ENCODE measurements at regions not wholly inside any gene's neighbourhood (a gene's known extent, or its start where the extent isn't known, plus 50 kb on each side); places are given as distances from the start of the nearest gene placed in this dataset.
A peak's percentile ranks its signal among the peaks of the same experiment; 100 is the strongest.

DNA sequence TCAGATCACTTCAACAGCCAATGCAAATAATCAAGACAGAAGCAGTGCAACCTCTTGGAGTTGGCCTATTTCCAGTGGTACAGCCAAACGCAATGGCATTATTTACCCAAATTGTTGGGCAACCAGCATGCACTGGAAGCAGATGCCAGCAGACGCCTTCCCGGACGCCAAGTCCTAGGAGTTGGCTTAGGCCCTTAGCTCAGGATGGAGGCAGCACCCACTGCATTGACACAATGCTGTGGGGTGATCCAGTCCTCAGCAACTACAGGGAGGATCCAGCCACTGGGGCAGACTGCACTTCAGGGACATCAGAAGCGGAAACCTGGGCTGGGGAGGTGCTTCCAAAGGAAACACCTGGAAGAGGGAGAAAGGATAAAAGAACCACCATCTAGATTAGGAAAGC lies 290.4 kb downstream of the FAM43A start:
- peak; percentile 63 for DNase-seq

DNA sequence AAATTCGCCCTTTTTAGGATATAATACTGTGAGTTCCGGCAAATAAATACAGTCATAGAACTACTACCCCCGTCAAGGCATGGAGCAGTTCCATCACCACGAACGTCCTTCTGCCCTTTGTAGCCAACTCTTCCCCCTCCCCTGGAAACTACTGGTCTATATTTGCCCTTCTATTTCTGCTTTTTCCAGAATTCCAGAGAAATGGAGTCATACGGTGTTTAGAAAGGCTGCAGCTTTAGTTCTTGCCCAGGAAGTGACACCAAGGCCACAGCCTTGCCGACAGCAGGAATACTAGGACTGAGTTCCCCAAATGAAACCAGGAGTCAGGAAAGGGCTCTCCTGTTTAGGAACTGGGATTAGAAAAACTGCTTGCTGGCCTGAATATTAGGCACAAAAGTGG lies 291.2 kb downstream of the FAM43A start:
- no peak for DNase-seq

DNA sequence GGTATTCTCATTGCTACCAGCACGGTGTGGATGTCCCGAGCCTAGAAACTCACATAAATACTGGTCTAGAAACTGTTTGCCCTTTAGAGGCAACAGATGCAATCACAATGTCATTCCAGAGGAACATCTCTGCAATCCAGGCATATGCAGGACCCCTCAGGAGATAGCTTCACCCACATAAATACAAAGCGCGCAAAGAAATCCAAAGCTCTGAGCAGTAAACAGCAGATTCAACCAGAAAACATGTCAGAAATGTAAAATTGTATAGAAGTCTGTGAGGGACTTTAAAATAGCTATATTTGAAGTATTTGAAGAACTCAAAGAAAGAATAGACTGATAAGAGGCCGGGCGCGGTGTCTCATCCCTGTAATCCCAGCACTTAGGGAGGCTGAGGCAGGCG lies 291.7 kb downstream of the FAM43A start:
- no peak for DNase-seq

DNA sequence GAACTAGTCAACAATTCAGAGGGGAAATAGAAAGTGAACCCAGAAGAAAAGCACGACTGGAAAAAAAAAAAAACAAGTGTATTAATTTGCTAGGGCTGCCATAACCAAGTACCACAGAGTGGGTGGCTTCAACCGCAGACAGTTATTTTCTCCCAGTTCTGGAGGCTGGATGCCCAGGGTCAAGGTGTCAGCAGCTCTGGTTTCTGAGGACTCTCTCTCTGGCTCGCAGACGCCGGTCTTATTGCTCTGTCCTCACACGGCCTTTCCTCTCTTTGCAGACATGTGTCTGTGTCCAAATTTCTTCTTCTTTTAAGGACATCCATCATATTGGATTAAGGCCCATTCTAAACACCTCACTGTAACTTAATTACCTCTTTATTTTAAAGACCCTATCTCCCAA lies 291.8 kb downstream of the XXYLT1 start:
- no peak for DNase-seq

DNA sequence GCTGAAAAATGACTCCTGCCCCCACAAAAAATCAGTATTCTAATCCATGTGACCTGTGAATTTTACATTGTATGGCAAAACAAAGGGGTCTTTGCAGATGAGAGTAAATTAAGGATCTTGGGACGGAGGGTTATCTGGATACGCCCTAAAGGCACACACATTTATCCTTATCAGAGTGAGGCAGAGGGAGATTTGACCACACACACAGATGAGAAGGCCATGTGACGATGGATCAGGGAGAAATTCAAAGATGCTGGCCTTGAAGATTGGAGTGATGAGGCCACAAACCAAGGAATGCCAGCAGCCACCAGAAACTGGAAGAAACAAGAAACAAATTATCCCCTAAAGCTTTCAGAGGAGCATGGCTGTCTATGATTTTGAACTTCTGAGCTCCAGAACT lies 288.5 kb downstream of the XXYLT1 start:
- no peak for DNase-seq

DNA sequence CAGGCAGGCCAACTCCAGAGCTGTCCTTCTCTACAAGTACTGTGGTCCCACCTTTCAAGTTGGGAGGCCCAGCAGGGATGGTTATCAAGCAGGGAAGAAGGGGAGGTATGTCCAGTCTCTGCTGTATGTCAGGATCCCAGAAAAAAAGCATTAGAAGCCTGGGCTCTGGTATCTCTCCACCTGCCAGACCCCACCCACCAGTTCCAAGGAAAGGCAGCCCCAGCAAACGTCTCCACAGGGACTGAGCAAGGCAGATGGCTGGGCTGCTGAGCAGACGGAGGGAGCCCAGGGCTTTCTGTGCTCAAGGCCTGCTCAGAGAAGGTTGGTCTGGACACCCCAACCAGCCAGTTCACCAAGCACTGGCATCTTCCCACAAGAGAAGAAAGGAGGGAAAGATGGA lies 287.8 kb downstream of the XXYLT1 start:
- DNase-seq, result no peak

DNA sequence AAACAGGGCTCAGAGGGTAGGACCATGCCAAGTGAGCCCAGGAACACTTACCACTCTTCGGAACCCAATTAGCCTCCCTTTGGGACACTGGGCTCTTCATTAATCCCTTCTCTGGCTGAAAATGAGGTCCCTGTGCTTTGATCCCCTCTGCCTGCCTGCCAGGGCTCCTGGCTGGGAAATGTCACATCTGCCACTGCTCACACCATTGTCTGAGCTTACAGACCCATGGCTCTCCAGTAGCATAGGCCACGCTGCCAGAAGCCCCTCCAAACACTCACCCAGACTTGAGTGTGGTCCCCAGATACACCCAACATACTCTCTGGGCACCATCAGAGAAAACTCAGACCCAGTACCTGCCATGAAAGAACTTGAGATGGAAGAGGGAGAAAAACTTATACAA lies 287.3 kb downstream of the XXYLT1 start:
- DNase-seq, result no peak

DNA sequence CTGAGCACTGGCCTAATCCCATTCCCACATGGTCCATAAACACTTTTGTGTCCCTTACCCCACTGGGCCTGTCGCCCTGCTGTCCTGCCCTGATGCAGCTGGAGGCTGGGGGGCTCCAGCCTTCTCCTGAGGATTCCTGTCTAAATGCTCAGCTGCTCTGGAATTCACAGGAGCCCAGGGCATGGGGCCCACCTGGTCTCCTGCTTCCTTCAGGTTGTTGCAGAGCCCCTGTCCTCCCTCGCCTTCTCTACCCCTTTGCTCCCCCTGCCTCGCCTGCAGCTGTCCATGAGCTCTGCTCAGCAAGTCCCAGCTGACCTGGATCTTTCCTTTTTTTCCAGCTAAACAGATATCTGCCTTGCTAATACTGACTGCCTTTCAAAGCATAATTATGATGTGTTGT lies 286.9 kb downstream of the XXYLT1 start:
- no peak for DNase-seq

DNA sequence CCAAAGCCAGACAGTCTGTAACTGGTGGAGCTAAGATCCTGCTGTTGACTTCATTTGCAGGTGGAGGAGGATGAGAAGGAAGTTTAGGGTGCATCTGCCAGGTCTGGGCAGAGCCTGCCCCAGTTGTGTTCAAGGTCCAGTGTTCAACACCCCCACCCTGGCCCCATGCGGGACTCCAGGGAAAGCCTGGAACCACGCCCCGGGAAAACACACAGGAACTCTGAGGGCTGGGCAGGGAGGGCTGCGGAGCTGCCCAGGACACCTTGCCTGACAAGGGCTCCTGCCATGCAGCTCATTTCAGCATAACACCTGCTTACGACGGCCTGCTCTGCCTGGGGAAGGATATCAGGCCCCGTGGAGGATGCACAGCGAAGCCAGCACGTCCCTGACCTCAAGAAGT lies 286.3 kb downstream of the XXYLT1 start:
- DNase-seq, result no peak

DNA sequence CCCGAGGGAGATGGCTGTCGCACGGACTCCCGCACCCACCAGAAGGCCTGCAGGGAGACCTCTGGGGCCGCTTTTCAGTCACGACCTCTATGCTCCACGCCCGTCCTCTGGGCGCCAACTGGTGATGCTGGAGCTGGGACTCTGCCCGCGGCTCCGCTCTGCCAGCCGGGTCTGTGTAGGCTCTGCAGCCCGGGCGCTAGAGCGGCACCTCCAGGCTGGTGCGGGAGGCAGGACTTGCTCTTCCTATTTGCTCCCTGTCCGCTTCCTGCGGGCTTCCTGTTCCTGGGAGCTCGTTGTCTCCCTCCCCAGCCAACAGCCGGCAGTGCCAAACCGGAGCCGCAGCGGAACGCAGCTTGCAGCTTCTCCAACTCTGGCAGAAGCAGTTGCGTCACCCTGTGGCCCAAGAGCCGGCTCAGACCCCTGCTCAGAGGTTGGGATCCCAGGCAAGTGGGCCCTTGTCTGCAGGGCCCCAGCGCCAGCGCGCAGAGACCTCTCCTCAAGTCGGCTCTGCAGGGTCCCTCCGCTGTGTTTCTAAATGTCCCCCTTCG lies 285.9 kb downstream of the XXYLT1 start:
- peak; percentile 61 for DNase-seq

DNA sequence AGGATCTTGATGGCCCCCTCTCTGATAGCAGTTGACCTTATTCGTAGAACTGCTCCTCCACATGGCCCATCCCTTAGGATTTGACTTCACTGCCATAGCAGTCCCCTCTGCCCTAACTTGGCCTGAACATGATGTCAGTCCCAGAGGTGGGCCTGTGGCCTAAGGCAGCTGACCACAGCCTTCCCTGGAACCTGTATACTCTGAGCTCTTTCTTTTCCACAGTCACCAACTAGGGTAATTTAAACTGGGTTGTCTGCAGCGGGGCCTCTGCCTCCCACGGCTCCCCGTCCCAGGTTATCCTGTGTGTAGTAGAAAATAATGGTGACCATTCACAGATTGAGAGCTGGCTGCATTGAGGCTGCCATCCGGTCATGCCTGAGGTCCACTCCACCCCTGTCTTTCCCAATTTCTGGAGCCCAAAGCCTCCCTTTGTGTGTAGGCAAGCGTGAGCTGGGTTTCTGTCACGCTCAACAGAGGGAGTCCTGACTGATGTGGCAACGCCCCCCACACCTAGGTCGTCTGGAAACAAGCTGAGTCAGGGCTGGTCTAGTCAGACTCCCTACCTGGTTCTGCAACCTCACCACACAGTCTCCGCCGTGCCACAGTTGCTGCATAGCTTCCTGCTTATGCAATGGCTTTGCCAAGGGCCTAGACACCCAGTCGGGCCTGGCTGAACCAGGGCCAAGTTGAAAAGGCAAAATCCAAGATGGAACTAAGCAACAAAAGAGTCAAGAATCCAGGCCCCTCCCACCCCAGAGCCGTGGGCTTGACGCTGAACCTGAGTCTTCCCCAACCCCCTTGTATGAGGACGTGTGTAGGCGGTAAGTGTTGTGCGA lies 284.5 kb downstream of the XXYLT1 start:
- no peak for DNase-seq

DNA sequence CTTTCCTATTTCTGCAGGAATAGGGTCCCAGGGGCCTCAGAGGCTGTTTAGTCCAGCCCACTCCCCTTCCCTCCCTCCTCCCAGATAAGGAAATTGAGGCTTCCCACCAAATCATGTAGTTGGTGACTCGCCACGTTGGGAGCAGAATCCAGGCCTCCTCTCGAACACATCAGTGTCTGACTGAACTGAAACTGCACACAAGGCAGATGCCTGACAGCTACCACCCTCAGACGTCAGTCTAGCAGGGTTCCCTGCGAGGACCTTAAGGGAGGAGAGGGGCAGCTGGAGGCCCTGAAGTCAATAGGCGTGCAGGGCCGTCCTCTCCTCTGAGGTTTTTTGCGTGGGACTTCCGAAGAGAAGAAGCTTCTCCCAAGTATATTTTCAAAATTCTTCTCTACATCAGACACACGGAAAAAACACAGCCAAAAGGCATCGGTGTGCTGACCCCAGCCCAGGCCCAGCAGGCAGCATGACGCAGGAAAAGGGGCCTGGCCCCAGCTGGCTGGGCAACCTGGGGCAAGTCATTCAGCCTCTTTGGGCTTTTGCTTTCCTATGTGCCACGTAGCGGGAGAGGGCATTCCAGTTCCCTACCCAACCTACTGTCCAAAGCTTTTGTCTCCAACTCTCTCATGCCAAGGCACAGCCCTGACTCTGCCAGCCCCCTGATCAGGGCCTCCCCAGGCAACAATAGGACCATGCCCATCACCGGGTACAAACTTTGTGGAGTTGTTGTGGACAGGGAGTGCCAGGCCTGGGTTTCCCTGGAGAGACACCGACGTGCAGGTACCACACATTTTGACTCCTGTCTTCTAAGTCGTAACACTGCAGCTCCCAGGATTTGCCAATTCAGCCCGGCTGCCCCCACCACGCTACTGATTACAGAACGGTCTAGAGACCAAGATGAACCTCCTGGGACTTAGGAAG lies 283.1 kb downstream of the XXYLT1 start:
- no peak for DNase-seq

DNA sequence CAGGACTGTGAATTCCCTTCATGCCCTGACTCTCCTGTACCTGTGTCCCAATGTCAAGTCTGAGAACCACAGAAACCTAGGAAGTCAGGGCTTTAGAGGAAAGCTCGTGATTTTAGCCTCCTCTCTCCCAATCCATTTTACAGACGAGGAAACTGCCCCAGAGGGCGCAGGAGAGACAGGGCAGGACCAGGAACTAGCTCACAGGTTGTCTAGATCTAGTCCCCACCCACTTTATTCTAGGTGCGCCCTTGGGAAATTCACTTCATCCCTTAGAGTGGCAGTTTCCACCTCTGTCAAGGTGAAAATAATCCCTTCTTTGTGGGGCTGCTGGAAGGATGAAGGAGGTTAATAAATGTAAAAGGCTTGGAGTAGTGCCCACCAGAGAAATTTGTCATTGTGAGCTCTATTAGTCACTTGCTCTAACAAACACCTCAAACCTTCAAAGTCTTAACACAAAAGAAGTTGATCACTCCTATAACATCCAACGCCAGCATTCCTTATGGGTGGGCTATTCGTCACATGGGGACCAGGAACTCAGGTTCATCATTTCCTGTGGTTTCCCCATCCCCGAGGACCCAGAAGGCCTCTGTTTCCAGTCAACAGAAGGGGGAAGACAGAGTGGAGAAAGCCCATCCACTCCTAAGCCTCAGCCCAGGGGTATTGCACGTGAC lies 282.3 kb downstream of the XXYLT1 start:
- no peak for DNase-seq

DNA sequence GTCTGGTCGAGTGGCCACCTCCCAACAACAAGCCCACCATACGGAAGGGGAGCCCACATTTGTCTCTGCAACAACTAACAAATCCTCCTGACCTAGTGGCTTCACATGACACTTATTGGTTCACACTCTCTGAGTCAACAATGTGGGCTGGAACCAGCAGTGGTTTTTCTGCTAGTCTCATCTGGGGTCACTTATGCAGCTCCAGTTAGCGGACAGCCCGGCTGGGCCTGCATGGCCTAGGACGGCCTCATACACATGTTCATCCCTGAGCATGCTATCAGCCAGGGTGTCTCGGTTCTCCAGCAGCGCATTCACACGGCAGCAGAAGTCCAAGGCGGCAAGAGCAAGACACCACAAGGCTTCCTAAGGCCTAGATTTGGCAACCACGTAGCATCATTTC lies 281.7 kb downstream of the XXYLT1 start:
- DNase-seq, result no peak

DNA sequence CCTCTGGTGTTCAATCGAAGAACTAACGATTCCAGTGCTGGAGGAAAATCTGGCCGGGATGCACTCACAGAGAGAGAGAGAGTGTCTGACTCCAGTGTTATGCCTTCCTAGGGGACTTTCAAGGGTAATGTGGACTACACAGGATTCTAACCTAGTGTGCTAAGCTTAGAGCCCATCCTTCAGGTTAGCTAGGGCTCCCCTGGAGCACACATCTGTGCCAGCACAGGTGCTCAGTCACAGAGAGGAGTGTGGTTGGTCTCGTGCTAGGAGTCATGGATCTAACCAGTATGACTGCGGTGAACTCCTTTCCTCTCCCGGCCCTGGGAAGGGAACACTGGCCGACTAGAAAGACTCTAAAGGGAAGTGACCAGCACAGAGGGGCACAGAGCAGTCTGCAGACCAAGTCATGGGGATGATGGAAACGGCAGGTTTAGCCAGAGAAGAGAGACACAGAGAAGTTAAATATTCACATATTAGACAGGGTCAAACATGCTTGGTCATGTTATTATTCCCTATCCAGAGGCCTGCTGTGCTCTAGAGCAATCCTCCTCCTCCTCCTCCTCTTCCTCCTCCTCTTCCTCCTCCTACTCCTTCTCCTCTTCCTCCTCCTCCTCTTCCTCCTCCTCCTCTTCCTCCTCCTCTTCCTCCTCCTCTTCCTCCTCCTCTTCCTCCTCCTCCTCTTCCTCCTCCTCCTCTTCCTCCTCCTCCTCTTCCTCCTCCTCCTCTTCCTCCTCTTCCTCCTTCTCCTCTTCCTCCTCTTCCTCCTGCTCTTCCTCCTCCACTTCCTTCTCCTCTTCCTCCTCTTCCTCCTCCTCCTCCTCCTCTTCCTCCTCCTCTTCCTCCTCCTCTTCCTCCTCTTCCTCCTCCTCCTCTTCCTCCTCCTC lies 280.3 kb downstream of the XXYLT1 start:
- no peak for DNase-seq

DNA sequence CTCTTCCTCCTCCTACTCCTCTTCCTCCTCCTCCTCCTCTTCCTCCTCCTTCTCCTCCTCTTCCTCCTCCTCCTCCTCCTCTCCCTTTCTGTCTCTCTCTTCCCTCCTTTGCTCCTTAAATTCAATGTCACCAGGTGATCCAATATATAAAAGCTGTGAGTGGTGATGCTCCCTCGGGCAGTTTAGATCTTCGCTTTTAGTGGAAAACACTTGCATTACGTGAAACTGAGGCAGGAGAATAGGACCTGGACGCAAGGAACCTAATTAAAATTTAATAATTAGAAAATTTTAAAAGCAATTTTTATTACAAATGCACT lies 279.7 kb downstream of the XXYLT1 start:
- no peak for DNase-seq

DNA sequence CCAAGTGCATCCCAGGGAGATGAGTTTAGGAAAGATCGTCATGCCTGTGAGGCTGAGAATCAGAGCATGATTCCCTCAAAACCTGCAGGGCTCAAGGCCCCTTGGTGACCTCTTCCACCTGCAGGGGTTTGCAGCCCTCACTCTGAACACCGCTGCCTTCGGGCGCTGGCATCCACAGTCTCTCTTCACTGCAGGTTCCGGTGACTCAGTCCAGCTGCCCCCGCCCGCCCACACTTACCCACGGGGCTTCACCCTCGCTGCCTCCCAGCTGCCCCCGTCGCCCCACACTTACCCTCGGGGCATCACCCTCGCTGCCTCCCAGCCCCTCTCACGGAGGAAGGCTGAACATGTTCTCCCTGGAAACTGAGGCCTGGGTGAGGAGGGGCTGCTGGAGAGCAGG lies 277.1 kb downstream of the XXYLT1 start:
- DNase-seq, result no peak

DNA sequence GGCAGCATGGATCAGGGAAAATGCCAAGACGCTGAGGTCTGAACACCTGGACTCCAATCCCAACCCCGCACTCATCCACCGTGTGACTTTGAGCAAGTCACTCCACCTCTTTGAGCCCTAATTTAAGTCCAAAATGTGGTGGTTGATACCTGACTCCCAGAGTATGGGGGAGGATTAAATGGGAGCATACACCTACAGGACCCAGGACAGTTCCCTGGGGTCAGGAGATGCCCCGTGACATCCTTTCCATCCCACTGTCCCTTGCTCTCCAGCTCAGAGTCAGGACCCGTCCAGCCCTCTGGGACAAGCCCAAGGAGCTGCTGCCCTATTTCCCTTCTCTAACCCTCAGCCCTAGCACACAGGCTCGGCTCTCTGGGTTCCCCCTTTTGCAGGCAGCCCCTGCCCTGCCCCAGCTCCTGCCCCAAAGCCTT lies 276.4 kb downstream of the XXYLT1 start:
- DNase-seq, result no peak

DNA sequence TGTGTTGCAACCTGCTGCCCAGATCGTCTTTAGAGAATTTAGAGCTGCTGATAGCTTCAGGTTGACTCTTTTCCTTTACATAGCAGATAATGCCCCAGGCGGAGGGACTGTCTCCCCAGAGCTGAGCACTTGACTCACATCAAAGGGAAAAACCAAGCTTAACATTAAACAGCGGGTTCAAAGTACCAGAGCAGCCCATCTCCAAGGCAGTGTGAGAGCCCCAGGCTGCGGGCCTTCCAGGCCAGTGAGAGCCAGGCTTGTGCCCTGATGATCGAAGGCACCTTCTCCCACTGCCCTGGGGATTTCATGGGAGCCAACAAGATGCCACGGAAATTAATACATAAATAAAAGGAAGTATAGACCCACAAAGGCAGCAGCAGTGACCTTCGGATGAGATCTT lies 275.6 kb downstream of the XXYLT1 start:
- no peak for DNase-seq

DNA sequence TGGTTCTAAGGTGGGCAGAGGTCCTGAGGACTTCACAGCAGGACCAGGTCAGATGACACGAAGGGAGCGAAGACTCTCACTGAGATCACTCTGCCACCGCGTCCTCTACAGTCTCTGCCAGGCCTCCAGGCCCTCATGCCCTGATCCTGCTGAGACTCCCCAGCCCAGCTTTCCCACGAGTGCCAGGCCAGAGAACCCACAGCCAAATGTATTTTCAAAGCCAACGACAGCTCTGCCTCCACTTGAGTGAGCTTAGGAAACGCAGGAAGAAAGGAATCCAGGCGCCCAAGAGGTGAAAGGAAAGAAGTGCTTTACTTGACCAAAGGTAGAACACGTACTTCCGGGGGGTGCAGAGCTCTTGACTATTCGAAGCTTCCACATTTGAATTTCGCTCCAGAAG lies 275.0 kb downstream of the XXYLT1 start:
- no peak for DNase-seq

DNA sequence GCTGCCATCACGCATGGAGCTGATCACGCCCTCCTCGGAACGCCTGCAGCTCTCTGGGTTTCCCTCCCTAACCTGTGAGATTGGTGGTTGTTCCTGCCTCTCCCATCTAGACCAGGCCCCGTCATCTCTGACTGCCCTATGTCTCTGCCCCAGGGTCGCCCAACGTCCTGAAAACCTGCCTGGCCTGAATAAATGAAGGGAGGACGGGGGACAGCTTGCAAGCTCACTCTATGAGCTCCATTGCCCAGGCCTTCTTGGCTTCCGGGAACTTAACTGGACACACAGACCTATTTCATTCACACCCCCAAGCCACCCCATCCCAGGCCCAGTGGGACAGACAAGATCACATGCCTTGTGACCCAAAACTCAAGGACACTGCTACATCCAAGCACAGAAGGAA lies 274.2 kb downstream of the XXYLT1 start:
- no peak for DNase-seq

DNA sequence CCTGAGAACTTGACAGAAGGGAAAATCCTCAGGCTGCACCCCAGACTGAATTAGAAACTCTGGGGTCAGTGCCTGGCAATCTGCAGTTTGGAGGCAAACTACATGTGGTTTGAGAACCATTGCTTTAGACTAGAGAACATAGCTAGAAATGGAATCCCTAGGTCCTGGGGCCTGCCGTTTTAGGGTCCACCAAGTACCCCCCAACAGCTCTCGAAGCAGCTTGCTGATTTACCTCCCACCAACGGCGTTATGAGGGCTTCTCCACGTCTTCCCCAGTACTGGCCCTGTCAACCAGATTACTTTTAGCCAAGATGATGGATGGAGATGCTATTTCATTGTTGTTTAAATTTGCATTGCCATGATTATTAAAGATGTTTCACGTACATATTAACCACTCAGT lies 272.5 kb downstream of the XXYLT1 start:
- no peak for DNase-seq

Measured in NCI-H774 (cell line).